Keratinocyte (primary cell): ENCODE measurements at regions not wholly inside any gene's neighbourhood (a gene's known extent, or its start where the extent isn't known, plus 50 kb on each side); places are given as distances from the start of the nearest gene placed in this dataset.

Source experiments
- DNase-seq: peaks from one replicate; pipeline ENCODE4 v3.0.0-alpha.2; 2011; ENCODE audit warnings: low read depth, missing footprints, low spot score
- FAIRE-seq: peaks from 2 replicates; lab custom pipeline; 2011; peaks lifted over from hg19 to GRCh38; lab: Jason Lieb, UNC
- H2AFZ ChIP-seq: 2 replicates; pipeline ENCODE4 v1.6.0; 2012; ENCODE audit warnings: low read length, control low read depth, inconsistent platforms; ENCODE audit not compliant: control insufficient read depth
- H3K27ac ChIP-seq: 2 replicates; pipeline ENCODE4 v1.5.1; 2011; ENCODE audit warnings: low read length; ENCODE audit not compliant: control insufficient read depth, insufficient read depth
- H3K27me3 ChIP-seq: 3 replicates; pipeline ENCODE4 v1.6.0; 2011; ENCODE audit warnings: low read length; ENCODE audit not compliant: control insufficient read depth, insufficient read depth; ENCODE audit errors: extremely low read depth
- H3K36me3 ChIP-seq, 2 experiments: 2 replicates in 1 of 2; 3 replicates in 1 of 2; pipeline ENCODE4 v1.5.1; 2011; ENCODE audit warnings: low read length in 2 of 2, mild to moderate bottlenecking in 1 of 2; ENCODE audit not compliant: control insufficient read depth in 2 of 2, insufficient read depth in 2 of 2; ENCODE audit errors: extremely low read depth in 1 of 2
- H3K4me1 ChIP-seq: 3 replicates; pipeline ENCODE4 v1.5.1; 2011; ENCODE audit warnings: low read length; ENCODE audit not compliant: control insufficient read depth, insufficient read depth; ENCODE audit errors: extremely low read depth
- H3K4me2 ChIP-seq: 3 replicates; pipeline ENCODE4 v1.6.0; 2011; ENCODE audit warnings: low read depth, low read length; ENCODE audit not compliant: control insufficient read depth, insufficient read depth; ENCODE audit errors: extremely low read depth
- H3K4me3 ChIP-seq, 3 experiments: fragments of 200-600 bp in 1 of 3; sonication (generic) in 1 of 3; 2 replicates in 2 of 3; 3 replicates in 1 of 3; pipeline ENCODE4 v1.5.1; 2011 to 2016; ENCODE audit warnings: low read length in 3 of 3, mild to moderate bottlenecking in 3 of 3, control low read depth in 2 of 3, inconsistent platforms in 1 of 3, low read depth in 1 of 3, mixed read lengths in 1 of 3, mixed run types in 1 of 3, moderate library complexity in 1 of 3; ENCODE audit not compliant: control insufficient read depth in 2 of 3, insufficient read depth in 2 of 3; ENCODE audit errors: extremely low read depth in 1 of 3
- H3K79me2 ChIP-seq: 2 replicates; pipeline ENCODE4 v1.6.0; 2012; ENCODE audit warnings: low read length; ENCODE audit not compliant: control insufficient read depth, insufficient read depth
- H3K9ac ChIP-seq: 3 replicates; pipeline ENCODE4 v1.6.0; 2011; ENCODE audit warnings: low read length; ENCODE audit not compliant: control insufficient read depth, insufficient read depth; ENCODE audit errors: extremely low read depth
- H3K9me1 ChIP-seq: 3 replicates; pipeline ENCODE4 v1.6.0; 2011; ENCODE audit warnings: low read length; ENCODE audit not compliant: control insufficient read depth, insufficient read depth; ENCODE audit errors: extremely low read depth
- H3K9me3 ChIP-seq: 2 replicates; pipeline ENCODE4 v1.5.1; 2012; ENCODE audit warnings: low read depth, low read length; ENCODE audit not compliant: control insufficient read depth
- H4K20me1 ChIP-seq: 3 replicates; pipeline ENCODE4 v1.6.0; 2011; ENCODE audit warnings: low read length; ENCODE audit not compliant: control insufficient read depth, insufficient read depth; ENCODE audit errors: extremely low read depth
- CTCF ChIP-seq, 3 experiments: IDR thresholded peaks in 1 of 3; conservative IDR thresholded peaks in 1 of 3; optimal IDR thresholded peaks in 1 of 3; 2 replicates in 2 of 3; 3 replicates in 1 of 3; pipeline versions ENCODE3 to v1.5.1; 2011; ENCODE audit warnings: low read length in 3 of 3, mild to moderate bottlenecking in 3 of 3, moderate library complexity in 2 of 3, control low read depth in 1 of 3, inconsistent platforms in 1 of 3; ENCODE audit not compliant: insufficient read depth in 2 of 3; ENCODE audit errors: extremely low read depth in 1 of 3
- EZH2 ChIP-seq: IDR thresholded peaks from one replicate; pipeline ENCODE4 v1.6.1; 2012; ENCODE audit warnings: inconsistent platforms, mild to moderate bottlenecking, low read length, moderate library complexity
- dilution Hi-C: fragments of 300-500 bp; cut with MboI; formaldehyde crosslinking; loops from one replicate; pipeline ENCODE4 v1.7.0; 2020; ENCODE audit warnings: low sequenced_read_pairs; ENCODE audit not compliant: extremely low pct_ligation_motif_present

DNA sequence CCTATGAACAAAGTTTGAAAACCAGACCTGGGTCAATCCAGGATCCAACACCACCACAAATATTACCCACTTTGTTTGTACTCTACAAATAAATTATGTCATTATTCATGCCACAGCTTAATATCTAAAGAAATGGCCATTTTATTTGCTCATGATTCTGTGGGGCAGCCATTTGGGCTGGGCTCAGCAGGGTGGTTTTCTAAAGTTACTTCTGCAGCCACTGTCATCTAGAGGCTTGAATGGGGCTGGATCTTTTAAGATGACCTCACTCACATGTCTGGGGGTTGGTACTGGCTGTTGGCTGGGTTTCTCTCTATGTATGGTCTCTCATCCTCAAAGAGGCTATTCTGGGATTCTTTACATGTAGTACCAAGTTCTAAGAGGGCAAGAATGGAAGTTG, 96.2 kb downstream of the VCPKMT start:
- H3K9ac ChIP-seq, result no peak overlapping the region
- FAIRE-seq (no peak), DNase-seq (no peak)
- no peaks in the 10 kb centered on the region for H3K27me3 ChIP-seq
- no peaks in the 10 kb centered on the region for H4K20me1 ChIP-seq
- H3K4me1 ChIP-seq, result peaks cover 21% of the 10 kb centered on the region
- dilution Hi-C loops, result no loop called here
- no peaks in the 10 kb centered on the region for H3K36me3 ChIP-seq
- H3K27ac ChIP-seq, result no peak overlapping the region
- no peak overlapping the region for H2AFZ ChIP-seq
- H3K79me2 ChIP-seq, result no peaks in the 10 kb centered on the region
- H3K9me1 ChIP-seq, result no peaks in the 10 kb centered on the region
- H3K4me2 ChIP-seq, result no peak overlapping the region
- peaks cover 6% of the 10 kb centered on the region for H3K9me3 ChIP-seq
- TF ChIP-seq EZH2, result no peak
- H3K4me3 ChIP-seq, result no peak overlapping the region

DNA sequence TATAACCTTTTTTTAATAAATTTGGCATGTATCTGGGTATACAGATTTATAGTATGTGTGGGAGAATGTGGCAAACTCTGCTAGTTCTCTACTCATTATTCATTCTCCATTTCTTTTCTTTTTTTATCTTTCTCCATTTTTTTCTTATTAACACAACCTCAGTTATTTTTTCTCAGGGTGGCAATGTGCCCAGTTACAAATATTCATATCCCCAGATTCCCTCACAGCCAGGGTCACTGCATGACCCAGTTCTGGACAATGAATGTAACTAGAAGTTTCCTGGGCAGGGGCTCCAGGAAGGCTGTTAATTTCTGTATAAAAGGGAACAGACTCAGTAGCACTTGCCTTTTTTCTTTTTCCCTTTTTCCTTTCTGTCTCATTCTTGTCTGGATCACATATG, 95.6 kb downstream of the VCPKMT start:
- Histone ChIP-seq H3K36me3 (no peaks in the 10 kb centered on the region), H3K9ac (no peak overlapping the region), H4K20me1 (no peaks in the 10 kb centered on the region), H3K9me1 (no peaks in the 10 kb centered on the region), H3K4me3 (no peak overlapping the region), H3K4me1 (peaks cover 21% of the 10 kb centered on the region), H3K4me2 (no peak overlapping the region), H3K27me3 (no peaks in the 10 kb centered on the region), H2AFZ (no peak overlapping the region), H3K9me3 (peaks cover 11% of the 10 kb centered on the region), H3K27ac (no peak overlapping the region), H3K79me2 (no peaks in the 10 kb centered on the region)
- DNase-seq (no peak), FAIRE-seq (no peak)
- TF ChIP-seq CTCF (optimal IDR thresholded peaks at IDR 0.05 in 1 of 3, IDR thresholded peaks at IDR 0.05 in 1 of 3, conservative IDR thresholded peaks at IDR 0.05 in 1 of 3; ENCODE audit: extremely low read depth in 1 of 3, insufficient read depth in 2 of 3, low read length in 3 of 3) (no peak), EZH2 (no peak)
- dilution Hi-C loops, result no loop called here
